ENCODE measurements at regions not wholly inside any gene's neighbourhood (a gene's known extent, or its start where the extent isn't known, plus 50 kb on each side); places are given as distances from the start of the nearest gene placed in this dataset.

GRCh38 chr15:77716632-77717332, 84.1 kb upstream of the LINGO1 start:
- no peaks in the 10 kb centered on the region for H3K4me1 ChIP-seq (ENCODE audit: control insufficient read depth in 5 of 5, insufficient read depth in 5 of 5, low read length in 5 of 5)
- no peak overlapping the region for H3K4me3 ChIP-seq (ENCODE audit: low read depth in 1 of 5, low read length in 5 of 5)
- H3K27ac ChIP-seq (ENCODE audit: low read depth, low read length), result no peak overlapping the region
- H3K9ac ChIP-seq (ENCODE audit: low read length in 5 of 5), result no peak overlapping the region
- no peaks in the 10 kb centered on the region for H3K36me3 ChIP-seq (ENCODE audit: control insufficient read depth in 5 of 5, insufficient read depth in 5 of 5, low read length in 5 of 5)
- no peaks in the 10 kb centered on the region for H3K9me3 ChIP-seq (ENCODE audit: control insufficient read depth in 5 of 5, low read length in 5 of 5)
- peaks cover 14 to 44% (median 36%) of the 10 kb centered on the region in 5 donors for H3K27me3 ChIP-seq (ENCODE audit: control insufficient read depth in 5 of 5, insufficient read depth in 4 of 5, low read length in 5 of 5)

GRCh38 chr15:77715860-77716259, 83.1 kb upstream of the LINGO1 start:
- Histone ChIP-seq H3K9me3 (ENCODE audit: control insufficient read depth in 5 of 5, low read length in 5 of 5) (no peaks in the 10 kb centered on the region), H3K9ac (ENCODE audit: low read length in 5 of 5) (no peak overlapping the region), H3K36me3 (ENCODE audit: control insufficient read depth in 5 of 5, insufficient read depth in 5 of 5, low read length in 5 of 5) (no peaks in the 10 kb centered on the region), H3K27me3 (ENCODE audit: control insufficient read depth in 5 of 5, insufficient read depth in 4 of 5, low read length in 5 of 5) (peaks cover 11 to 42% (median 31%) of the 10 kb centered on the region in 5 donors), H3K4me3 (ENCODE audit: low read depth in 1 of 5, low read length in 5 of 5) (no peak overlapping the region), H3K4me1 (ENCODE audit: control insufficient read depth in 5 of 5, insufficient read depth in 5 of 5, low read length in 5 of 5) (no peaks in the 10 kb centered on the region), H3K27ac (ENCODE audit: low read depth, low read length) (no peak overlapping the region)

DNA sequence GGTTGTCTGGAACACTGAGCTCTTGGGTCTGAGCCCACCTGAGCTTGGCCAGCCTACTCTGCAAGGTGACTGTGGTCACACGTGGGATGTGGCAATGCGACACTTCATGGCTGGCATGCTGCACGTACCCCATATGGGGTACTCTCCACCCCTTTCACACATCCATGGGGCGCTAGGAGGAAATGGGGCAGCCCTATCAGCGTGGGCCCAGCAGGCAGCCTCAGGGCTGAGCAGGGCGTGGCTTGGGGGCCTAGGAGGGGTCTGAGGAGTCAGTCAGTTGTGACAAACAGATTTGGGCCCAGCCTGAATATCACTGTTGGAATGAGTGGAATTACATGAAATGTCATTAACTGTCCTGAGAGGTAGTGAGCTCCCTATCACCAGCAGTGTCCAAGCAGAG, 82.3 kb upstream of the LINGO1 start:
- Histone ChIP-seq H3K9me3 (ENCODE audit: control insufficient read depth in 5 of 5, low read length in 5 of 5) (no peaks in the 10 kb centered on the region), H3K27ac (ENCODE audit: low read depth, low read length) (no peak overlapping the region), H3K27me3 (ENCODE audit: control insufficient read depth in 5 of 5, insufficient read depth in 4 of 5, low read length in 5 of 5) (peaks cover 11 to 40% (median 29%) of the 10 kb centered on the region in 5 donors), H3K4me1 (ENCODE audit: control insufficient read depth in 5 of 5, insufficient read depth in 5 of 5, low read length in 5 of 5) (no peaks in the 10 kb centered on the region), H3K4me3 (ENCODE audit: low read depth in 1 of 5, low read length in 5 of 5) (no peak overlapping the region), H3K9ac (ENCODE audit: low read length in 5 of 5) (no peak overlapping the region), H3K36me3 (ENCODE audit: control insufficient read depth in 5 of 5, insufficient read depth in 5 of 5, low read length in 5 of 5) (no peaks in the 10 kb centered on the region)

DNA sequence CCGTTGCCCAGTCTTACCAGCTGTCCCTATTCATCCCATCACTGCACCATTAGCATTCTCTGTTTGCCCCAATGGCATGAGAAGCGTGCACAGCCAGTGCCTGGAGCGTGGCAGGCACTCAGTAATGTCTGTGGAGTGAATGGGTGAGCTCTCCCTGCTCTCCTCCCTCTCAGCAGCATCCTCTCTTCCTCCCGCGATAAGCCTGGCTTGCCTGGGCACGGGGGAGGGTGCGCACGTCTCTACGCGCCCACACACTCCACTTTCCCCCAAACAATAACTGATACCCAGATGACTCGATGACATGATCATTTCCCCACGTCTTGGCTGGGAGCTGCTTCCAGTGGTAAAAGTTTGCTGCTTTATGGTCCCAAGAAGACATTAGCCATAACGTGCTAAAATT, 81.8 kb upstream of the LINGO1 start:
- no peaks in the 10 kb centered on the region for H3K4me1 ChIP-seq (ENCODE audit: control insufficient read depth in 5 of 5, insufficient read depth in 5 of 5, low read length in 5 of 5)
- H3K4me3 ChIP-seq (ENCODE audit: low read depth in 1 of 5, low read length in 5 of 5), result no peak overlapping the region
- no peak overlapping the region for H3K9ac ChIP-seq (ENCODE audit: low read length in 5 of 5)
- no peaks in the 10 kb centered on the region for H3K36me3 ChIP-seq (ENCODE audit: control insufficient read depth in 5 of 5, insufficient read depth in 5 of 5, low read length in 5 of 5)
- no peaks in the 10 kb centered on the region for H3K9me3 ChIP-seq (ENCODE audit: control insufficient read depth in 5 of 5, low read length in 5 of 5)
- peaks cover 11 to 40% (median 29%) of the 10 kb centered on the region in 5 donors for H3K27me3 ChIP-seq (ENCODE audit: control insufficient read depth in 5 of 5, insufficient read depth in 4 of 5, low read length in 5 of 5)
- no peak overlapping the region for H3K27ac ChIP-seq (ENCODE audit: low read depth, low read length)

DNA sequence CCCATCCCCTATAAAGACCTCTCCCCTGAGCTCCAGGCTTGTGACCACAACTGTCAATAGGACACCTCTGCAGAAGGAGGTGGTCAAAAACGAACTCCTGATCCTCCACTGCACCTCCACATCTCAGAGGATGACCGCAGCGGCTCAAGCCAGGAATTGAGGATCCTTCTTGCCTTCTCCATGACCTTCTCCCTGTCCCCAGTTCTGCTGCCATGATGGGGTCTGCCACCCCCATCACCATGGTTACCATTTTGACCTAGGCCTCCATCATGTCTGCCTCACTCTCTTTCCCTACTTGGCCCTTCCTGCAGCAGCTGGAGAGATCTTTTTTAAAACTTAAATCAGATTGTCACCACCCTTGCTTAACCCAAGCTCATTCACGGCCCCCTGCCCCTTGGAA, 81.3 kb upstream of the LINGO1 start:
- H3K36me3 ChIP-seq (ENCODE audit: control insufficient read depth in 5 of 5, insufficient read depth in 5 of 5, low read length in 5 of 5), result no peaks in the 10 kb centered on the region
- H3K27ac ChIP-seq (ENCODE audit: low read depth, low read length), result no peak overlapping the region
- no peak overlapping the region for H3K9ac ChIP-seq (ENCODE audit: low read length in 5 of 5)
- H3K4me3 ChIP-seq (ENCODE audit: low read depth in 1 of 5, low read length in 5 of 5), result no peak overlapping the region
- H3K4me1 ChIP-seq (ENCODE audit: control insufficient read depth in 5 of 5, insufficient read depth in 5 of 5, low read length in 5 of 5), result no peaks in the 10 kb centered on the region
- H3K9me3 ChIP-seq (ENCODE audit: control insufficient read depth in 5 of 5, low read length in 5 of 5), result no peaks in the 10 kb centered on the region
- H3K27me3 ChIP-seq (ENCODE audit: control insufficient read depth in 5 of 5, insufficient read depth in 4 of 5, low read length in 5 of 5), result peaks cover 11 to 40% (median 29%) of the 10 kb centered on the region in 5 donors

DNA sequence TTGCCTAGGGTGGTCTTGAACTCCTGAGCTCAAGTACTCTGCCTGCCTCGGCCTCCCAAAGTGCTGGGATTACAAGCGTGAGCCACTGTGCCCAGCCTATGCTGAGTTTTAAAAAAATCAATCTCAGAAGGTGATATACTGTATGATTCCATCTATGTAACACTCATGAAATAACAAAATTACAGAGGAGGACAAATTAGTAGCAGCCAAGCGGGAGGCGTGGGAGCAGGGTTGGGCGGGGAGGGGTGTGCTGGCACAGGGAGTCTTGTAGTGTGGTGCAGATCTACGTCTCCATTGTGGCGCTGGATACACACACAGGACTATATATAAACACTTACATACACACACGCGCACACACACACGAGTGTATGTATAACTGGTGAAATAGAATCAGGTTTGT, 80.6 kb upstream of the LINGO1 start:
- Histone ChIP-seq H3K36me3 (ENCODE audit: control insufficient read depth in 5 of 5, insufficient read depth in 5 of 5, low read length in 5 of 5) (no peaks in the 10 kb centered on the region), H3K9me3 (ENCODE audit: control insufficient read depth in 5 of 5, low read length in 5 of 5) (no peaks in the 10 kb centered on the region), H3K9ac (ENCODE audit: low read length in 5 of 5) (no peak overlapping the region)

DNA sequence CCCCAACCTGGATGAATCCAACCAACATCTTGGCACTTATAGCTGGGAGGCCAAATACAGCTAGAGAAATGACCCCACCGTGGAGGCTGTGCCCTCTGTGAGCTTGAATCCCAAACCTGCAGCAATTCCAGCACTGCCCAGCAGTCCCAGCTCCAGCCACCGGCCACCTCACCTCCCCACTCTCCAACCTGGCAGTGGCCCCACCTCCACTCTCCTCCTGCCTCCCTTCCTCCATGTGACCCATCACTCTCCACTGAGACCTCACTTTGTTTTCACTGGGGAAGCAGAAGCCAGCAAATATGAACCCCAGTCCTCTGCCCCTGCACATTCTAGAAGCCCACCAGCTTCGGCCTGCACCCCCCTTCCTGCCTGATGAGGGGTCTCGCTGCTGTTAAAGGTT, 79.7 kb upstream of the LINGO1 start:
- Histone ChIP-seq H3K9ac (ENCODE audit: low read length in 5 of 5) (no peak overlapping the region), H3K4me3 (ENCODE audit: low read depth in 1 of 5, low read length in 5 of 5) (no peak overlapping the region), H3K4me1 (ENCODE audit: control insufficient read depth in 5 of 5, insufficient read depth in 5 of 5, low read length in 5 of 5) (no peaks in the 10 kb centered on the region), H3K27ac (ENCODE audit: low read depth, low read length) (no peak overlapping the region), H3K36me3 (ENCODE audit: control insufficient read depth in 5 of 5, insufficient read depth in 5 of 5, low read length in 5 of 5) (no peaks in the 10 kb centered on the region), H3K9me3 (ENCODE audit: control insufficient read depth in 5 of 5, low read length in 5 of 5) (no peaks in the 10 kb centered on the region), H3K27me3 (ENCODE audit: control insufficient read depth in 5 of 5, insufficient read depth in 4 of 5, low read length in 5 of 5) (peaks cover 5 to 33% (median 26%) of the 10 kb centered on the region in 5 donors)

More for the DNA sequence above, 80.6 kb upstream of the LINGO1 start:
- peaks cover 11 to 39% (median 29%) of the 10 kb centered on the region in 5 donors for H3K27me3 ChIP-seq (ENCODE audit: control insufficient read depth in 5 of 5, insufficient read depth in 4 of 5, low read length in 5 of 5)
- no peak overlapping the region for H3K4me3 ChIP-seq (ENCODE audit: low read depth in 1 of 5, low read length in 5 of 5)
- no peaks in the 10 kb centered on the region for H3K4me1 ChIP-seq (ENCODE audit: control insufficient read depth in 5 of 5, insufficient read depth in 5 of 5, low read length in 5 of 5)
- no peak overlapping the region for H3K27ac ChIP-seq (ENCODE audit: low read depth, low read length)

- Histone ChIP-seq H3K9ac (ENCODE audit: low read length in 5 of 5) (no peak overlapping the region), H3K36me3 (ENCODE audit: control insufficient read depth in 5 of 5, insufficient read depth in 5 of 5, low read length in 5 of 5) (no peaks in the 10 kb centered on the region), H3K4me1 (ENCODE audit: control insufficient read depth in 5 of 5, insufficient read depth in 5 of 5, low read length in 5 of 5) (no peaks in the 10 kb centered on the region), H3K9me3 (ENCODE audit: control insufficient read depth in 5 of 5, low read length in 5 of 5) (no peaks in the 10 kb centered on the region), H3K27ac (ENCODE audit: low read depth, low read length) (no peak overlapping the region), H3K27me3 (ENCODE audit: control insufficient read depth in 5 of 5, insufficient read depth in 4 of 5, low read length in 5 of 5) (peaks cover 6 to 25% (median 16%) of the 10 kb centered on the region in 5 donors), H3K4me3 (ENCODE audit: low read depth in 1 of 5, low read length in 5 of 5) (no peak overlapping the region)
Observed at GRCh38 chr15:77710637-77711036, 77.9 kb upstream of the LINGO1 start.

DNA sequence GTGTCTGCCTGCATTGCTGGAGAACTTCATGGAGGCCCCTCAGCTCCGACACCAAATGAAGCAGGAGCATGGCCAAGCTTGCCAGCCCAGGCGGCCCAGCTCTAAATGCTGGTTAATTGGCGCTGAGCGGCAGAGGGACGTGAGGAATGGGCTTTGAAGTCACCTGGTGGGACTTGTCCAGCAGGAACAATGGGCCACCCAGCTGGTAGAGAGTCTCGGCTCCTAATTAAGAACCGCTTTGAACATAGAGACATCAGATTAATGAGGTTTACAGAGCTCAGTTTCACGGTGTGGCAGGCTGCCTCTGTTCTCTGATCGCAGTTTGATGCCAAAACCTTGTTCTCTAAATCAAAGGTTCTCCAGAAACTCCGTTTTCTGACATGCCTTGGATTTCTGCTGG, 77.5 kb upstream of the LINGO1 start:
- no peak overlapping the region for H3K4me3 ChIP-seq (ENCODE audit: low read depth in 1 of 5, low read length in 5 of 5)
- no peaks in the 10 kb centered on the region for H3K4me1 ChIP-seq (ENCODE audit: control insufficient read depth in 5 of 5, insufficient read depth in 5 of 5, low read length in 5 of 5)
- no peaks in the 10 kb centered on the region for H3K9me3 ChIP-seq (ENCODE audit: control insufficient read depth in 5 of 5, low read length in 5 of 5)
- H3K27me3 ChIP-seq (ENCODE audit: control insufficient read depth in 5 of 5, insufficient read depth in 4 of 5, low read length in 5 of 5), result peaks cover 6 to 24% (median 12%) of the 10 kb centered on the region in 5 donors
- H3K27ac ChIP-seq (ENCODE audit: low read depth, low read length), result no peak overlapping the region
- H3K9ac ChIP-seq (ENCODE audit: low read length in 5 of 5), result no peak overlapping the region
- no peaks in the 10 kb centered on the region for H3K36me3 ChIP-seq (ENCODE audit: control insufficient read depth in 5 of 5, insufficient read depth in 5 of 5, low read length in 5 of 5)

DNA sequence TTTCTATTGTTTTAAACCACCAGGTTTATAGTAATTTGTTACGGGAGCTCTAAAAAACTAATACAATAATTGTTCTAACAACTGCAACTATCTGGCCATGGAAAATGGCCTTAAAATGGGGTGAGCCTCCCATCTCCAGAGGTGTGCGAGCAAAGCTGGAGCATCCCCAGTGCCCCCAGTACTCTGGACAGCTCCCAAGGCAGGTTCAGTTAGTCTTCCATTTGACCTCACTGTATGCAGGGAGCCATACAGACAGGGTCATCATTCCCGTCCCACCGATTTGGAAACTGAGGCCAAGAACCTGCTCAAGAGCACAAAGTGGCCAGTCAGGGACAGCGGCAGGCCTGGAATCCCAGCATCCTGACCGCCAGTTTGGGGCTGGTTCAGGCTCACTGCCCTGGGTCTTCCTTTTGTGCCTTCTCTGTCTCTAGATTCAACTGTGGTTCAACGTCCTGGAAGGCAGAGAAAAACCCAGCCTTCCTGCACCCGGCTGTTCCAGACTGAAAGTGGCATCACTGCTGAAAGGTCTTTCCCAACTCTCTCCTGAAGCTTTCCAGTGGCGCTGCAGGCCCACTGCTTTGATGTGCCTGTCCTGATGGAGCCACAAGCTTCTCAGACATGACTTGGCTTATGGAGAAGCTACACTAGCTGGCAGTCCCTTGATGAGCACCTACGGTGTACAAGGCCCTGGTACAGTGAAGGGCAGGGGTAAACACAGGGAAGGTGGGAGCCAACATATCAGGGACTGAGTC, 76.6 kb upstream of the LINGO1 start:
- H3K9me3 ChIP-seq (ENCODE audit: control insufficient read depth in 5 of 5, low read length in 5 of 5), result no peaks in the 10 kb centered on the region
- H3K4me1 ChIP-seq (ENCODE audit: control insufficient read depth in 5 of 5, insufficient read depth in 5 of 5, low read length in 5 of 5), result no peaks in the 10 kb centered on the region
- no peak overlapping the region for H3K9ac ChIP-seq (ENCODE audit: low read length in 5 of 5)
- peaks cover 3 to 16% (median 6%) of the 10 kb centered on the region in 5 donors for H3K27me3 ChIP-seq (ENCODE audit: control insufficient read depth in 5 of 5, insufficient read depth in 4 of 5, low read length in 5 of 5)
- H3K4me3 ChIP-seq (ENCODE audit: low read depth in 1 of 5, low read length in 5 of 5), result no peak overlapping the region
- H3K27ac ChIP-seq (ENCODE audit: low read depth, low read length), result no peak overlapping the region
- H3K36me3 ChIP-seq (ENCODE audit: control insufficient read depth in 5 of 5, insufficient read depth in 5 of 5, low read length in 5 of 5), result no peaks in the 10 kb centered on the region
